HCT116 (cell line): ENCODE measurements at regions not wholly inside any gene's neighbourhood (a gene's known extent, or its start where the extent isn't known, plus 50 kb on each side); places are given as distances from the start of the nearest gene placed in this dataset.
A peak's percentile ranks its signal among the peaks of the same experiment; 100 is the strongest.

Source experiments
- ATAC-seq: fragments of 200-7000 bp; cut with Tn5 transposase; 2 replicates; pipeline ENCODE4 v1.9.1; 2020; ENCODE audit warnings: mild to moderate bottlenecking, moderate library complexity
- BruUV-seq: library from RNA; stranded (reverse); fragments of 400-500 nt; replicated peaks from 2 replicates; lab custom pipeline; 2021; lab: Mats Ljungman, UMichigan
- CTCF ChIA-PET: fragments of 300-600 bp; sonication (Branson Sonifier 250); formaldehyde crosslinking; loops from one replicate; lab custom pipeline; 2021; ENCODE audit warnings: antibody characterized with exemption; lab: Charles Lee
- POLR2A ChIA-PET: fragments of 300-600, 350-600 bp; sonication (Branson Sonifier 250); formaldehyde crosslinking; loops from one replicate; lab custom pipeline; 2021; ENCODE audit warnings: antibody characterized with exemption; lab: Charles Lee
- RAD21 ChIA-PET, 2 experiments: fragments of 300-600 bp; sonication (Branson Sonifier 250); formaldehyde crosslinking; loops; one replicate each; lab custom pipeline; 2023; ENCODE audit warnings: low total read pairs in 2 of 2; ENCODE audit not compliant: uncharacterized antibody in 2 of 2, unreplicated experiment in 2 of 2, low non-redundant PET in 1 of 2; lab: Charles Lee
- DNase-seq: peaks from one replicate; pipeline ENCODE4 v3.0.0-alpha.2; 2010; ENCODE audit warnings: low read depth, low spot score
- H2AFZ ChIP-seq: fragments of 200-600 bp; shearing (Covaris generic), sonication (generic); 2 replicates; pipeline ENCODE4 v1.6.1; 2017; ENCODE audit warnings: low read depth, mixed run types, mixed read lengths, antibody characterized with exemption, low read length; ENCODE audit not compliant: poor library complexity, severe bottlenecking
- H3K27ac ChIP-seq: 2 replicates; pipeline ENCODE4 v1.5.1; 2012; ENCODE audit warnings: low read depth, low read length
- H3K27me3 ChIP-seq: fragments of 200-600 bp; sonication (generic); 2 replicates; pipeline ENCODE4 v1.6.1; 2016; ENCODE audit warnings: mixed run types, low read length, mixed read lengths; ENCODE audit not compliant: insufficient read depth
- H3K36me3 ChIP-seq, 2 experiments: fragments of 200-500 bp in 1 of 2; fragments of 200-600 bp in 1 of 2; sonication (Bioruptor generic) in 1 of 2; sonication (generic) in 1 of 2; 2 replicates each; pipeline versions ENCODE4 v1.5.1 to v1.6.1; 2014 to 2016; ENCODE audit warnings: low read length in 2 of 2, inconsistent platforms in 1 of 2, mixed read lengths in 1 of 2, mixed run types in 1 of 2; ENCODE audit not compliant: insufficient read depth in 2 of 2, control insufficient read depth in 1 of 2
- H3K4me1 ChIP-seq, 2 experiments: fragments of 200-600 bp in 1 of 2; sonication (generic) in 1 of 2; 2 replicates each; pipeline versions ENCODE4 v1.5.1 to v1.6.1; 2012 to 2017; ENCODE audit warnings: low read length in 2 of 2, inconsistent platforms in 1 of 2, mild to moderate bottlenecking in 1 of 2, mixed read lengths in 1 of 2, mixed run types in 1 of 2, moderate library complexity in 1 of 2; ENCODE audit not compliant: insufficient read depth in 2 of 2, control insufficient read depth in 1 of 2
- H3K4me2 ChIP-seq: fragments of 200-600 bp; sonication (generic); 2 replicates; pipeline ENCODE4 v1.6.1; 2017; ENCODE audit warnings: mixed run types, low read length, mixed read lengths
- H3K4me3 ChIP-seq, 2 experiments: fragments of 200-600 bp in 1 of 2; sonication (generic) in 1 of 2; replicated peaks in 1 of 2; 2 replicates each; pipeline ENCODE4 v1.5.1; 2011 to 2016; ENCODE audit warnings: low read length in 2 of 2, control low read depth in 1 of 2, low read depth in 1 of 2, mild to moderate bottlenecking in 1 of 2, mixed read lengths in 1 of 2, mixed run types in 1 of 2
- H3K79me2 ChIP-seq: fragments of 200-600 bp; sonication (generic); 2 replicates; pipeline ENCODE4 v1.6.1; 2017; ENCODE audit warnings: mild to moderate bottlenecking, mixed run types, low read length, moderate library complexity, mixed read lengths; ENCODE audit not compliant: insufficient read depth
- H3K9ac ChIP-seq: fragments of 200-600 bp; sonication (generic); 2 replicates; pipeline ENCODE4 v1.6.1; 2016; ENCODE audit warnings: low read length, mixed read lengths
- H3K9me2 ChIP-seq: fragments of 200-600 bp; sonication (generic), shearing (Covaris generic); 2 replicates; pipeline ENCODE4 v1.6.1; 2017; ENCODE audit warnings: mixed run types, mild to moderate bottlenecking, moderate library complexity; ENCODE audit not compliant: insufficient read depth
- H3K9me3 ChIP-seq, 2 experiments: fragments of 200-500 bp in 1 of 2; fragments of 200-600 bp in 1 of 2; sonication (Bioruptor generic) in 1 of 2; sonication (generic) in 1 of 2; 2 replicates each; pipeline ENCODE4 v1.6.1; 2014 to 2017; ENCODE audit warnings: low read length in 2 of 2, mixed read lengths in 2 of 2, inconsistent platforms in 1 of 2, low read depth in 1 of 2, mild to moderate bottlenecking in 1 of 2, mixed run types in 1 of 2, moderate library complexity in 1 of 2; ENCODE audit not compliant: control insufficient read depth in 1 of 2, insufficient read depth in 1 of 2
- H4K20me1 ChIP-seq: fragments of 200-600 bp; sonication (generic), shearing (Covaris generic); 2 replicates; pipeline ENCODE4 v1.6.1; 2017; ENCODE audit warnings: mixed run types, mild to moderate bottlenecking, moderate library complexity; ENCODE audit not compliant: insufficient read depth
- CBX3 ChIP-seq: IDR thresholded peaks from 2 replicates; pipeline ENCODE4 v1.6.1; 2012; ENCODE audit warnings: low read depth
- EZH2phosphoT487 ChIP-seq: fragments of 200-600 bp; IDR thresholded peaks from 2 replicates; pipeline ENCODE4 v1.6.1; 2018; ENCODE audit warnings: antibody characterized with exemption, borderline replicate concordance
- FOSL1 ChIP-seq: IDR thresholded peaks from 2 replicates; pipeline ENCODE4 v1.6.1; 2012; ENCODE audit warnings: low read depth
- JUND ChIP-seq: IDR thresholded peaks from 2 replicates; pipeline ENCODE4 v1.6.1; 2012
- POLR2A ChIP-seq: IDR thresholded peaks from 2 replicates; pipeline ENCODE4 v1.7.0; 2011; ENCODE audit warnings: borderline replicate concordance; ENCODE audit not compliant: insufficient read depth, insufficient read length; ENCODE audit errors: extremely low read depth
- POLR2AphosphoS5 ChIP-seq: IDR thresholded peaks from 2 replicates; pipeline ENCODE4 v1.6.1; 2011; ENCODE audit warnings: mild to moderate bottlenecking, low read depth, low read length, moderate library complexity
- RAD21 ChIP-seq: IDR thresholded peaks from 2 replicates; pipeline ENCODE4 v1.6.1; 2012; ENCODE audit warnings: low read depth, mild to moderate bottlenecking
- SIN3A ChIP-seq: IDR thresholded peaks from 2 replicates; pipeline ENCODE4 v1.6.1; 2012; ENCODE audit warnings: low read depth
- SP1 ChIP-seq: IDR thresholded peaks from 2 replicates; pipeline ENCODE4 v1.6.1; 2012; ENCODE audit warnings: low read depth
- TCF7L2 ChIP-seq: IDR thresholded peaks from 2 replicates; pipeline ENCODE4 v1.7.0; 2011; ENCODE audit warnings: borderline replicate concordance, inconsistent platforms; ENCODE audit not compliant: insufficient read depth, insufficient read length; ENCODE audit errors: extremely low read depth
- ZFX ChIP-seq: fragments of 450-650 bp; IDR thresholded peaks from 2 replicates; pipeline ENCODE4 v1.6.1; 2017
- intact Hi-C: fragments of 100-400 bp; cut with micrococcal nuclease; formaldehyde crosslinking; loops from 2 replicates; pipeline ENCODE4 v1.10.0; 2022
- TF ChIP-seq, protein P1 (sequence below): IDR thresholded peaks from 2 replicates; pipeline ENCODE4 v1.6.1; 2012; ENCODE audit warnings: low read depth
- TF ChIP-seq, protein P2 (sequence below), 3 experiments: fragments of 200-600 bp in 1 of 3; sonication (generic) in 1 of 3; IDR thresholded peaks in 2 of 3; conservative IDR thresholded peaks in 1 of 3; 2 replicates each; pipeline ENCODE4 v1.5.1; 2012 to 2017; ENCODE audit warnings: low read depth in 2 of 3, low read length in 2 of 3, antibody characterized with exemption in 1 of 3, borderline replicate concordance in 1 of 3, control low read depth in 1 of 3, mild to moderate bottlenecking in 1 of 3, mixed read lengths in 1 of 3, mixed run types in 1 of 3, moderate library complexity in 1 of 3; ENCODE audit not compliant: insufficient read depth in 1 of 3

DNA sequence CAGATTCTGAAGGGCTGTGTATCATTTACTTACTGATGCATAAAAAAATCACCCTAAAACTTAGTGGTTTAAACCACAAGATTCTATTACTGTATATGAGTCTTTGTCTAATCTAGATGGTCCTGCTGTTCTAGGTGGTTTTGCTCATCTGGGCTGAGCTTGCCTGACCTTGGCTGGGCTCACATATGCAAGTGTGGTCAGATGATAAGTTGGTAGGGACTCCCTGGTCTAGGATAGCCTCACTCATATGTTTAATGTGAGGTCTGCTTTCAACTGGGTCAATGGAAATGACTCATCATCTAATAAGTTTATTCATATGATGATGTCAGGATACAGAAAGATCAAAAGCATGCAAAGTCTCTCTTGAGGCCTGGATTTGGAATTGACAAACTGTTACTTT is 887.8 kb downstream of the TRHDE start:
- no TSS peak for BruUV-seq
- Histone ChIP-seq H2AFZ (no peak overlapping the region), H3K36me3 (no peaks in the 10 kb centered on the region), H3K4me1 (no peaks in the 10 kb centered on the region), H4K20me1 (no peaks in the 10 kb centered on the region), H3K9me3 (no peaks in the 10 kb centered on the region), H3K79me2 (no peaks in the 10 kb centered on the region), H3K9me2 (no peaks in the 10 kb centered on the region), H3K27me3 (no peaks in the 10 kb centered on the region), H3K4me3 (no peak overlapping the region), H3K4me2 (no peak overlapping the region), H3K27ac (no peak overlapping the region), H3K9ac (no peak overlapping the region)
- ATAC-seq, result no peak; the same call in 1 of the 2 replicates
- CTCF ChIA-PET, result no interaction called here
- DNase-seq, result no peak
- POLR2A ChIA-PET, result no interaction called here
- intact Hi-C loops, result no loop called here
- RAD21 ChIA-PET, result no interaction called here
- TF ChIP-seq TCF7L2, result peak; percentile 32
- no peak for TF ChIP-seq RAD21
- TF ChIP-seq SP1, result no peak
- TF ChIP-seq, all 23 proteins: peak for 1

DNA sequence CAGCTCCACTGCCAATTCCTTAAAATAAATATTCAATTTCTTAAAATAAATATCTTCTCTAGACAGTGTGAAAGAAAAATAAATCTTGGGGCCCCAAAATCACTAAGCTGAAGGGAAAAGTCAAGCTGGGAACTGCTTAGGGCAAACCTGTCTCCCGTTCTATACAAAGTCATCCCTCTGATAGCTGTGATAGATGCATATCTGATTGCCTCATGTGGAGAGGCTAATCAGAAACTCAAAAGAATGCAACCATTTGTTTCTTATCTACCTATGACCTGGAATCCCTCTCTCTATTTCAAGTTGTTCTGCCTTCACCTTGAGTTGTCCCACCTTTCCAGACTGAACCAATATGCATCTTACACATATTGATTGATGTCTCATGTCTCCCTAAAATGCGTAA is 889.8 kb downstream of the TRHDE start:
- H2AFZ ChIP-seq, result no peak overlapping the region
- ChIA-PET POLR2A (no interaction called here), RAD21 (no interaction called here), CTCF (no interaction called here)
- H3K27me3 ChIP-seq, result no peaks in the 10 kb centered on the region
- ATAC-seq (no peak), DNase-seq (no peak)
- H3K4me3 ChIP-seq, result no peak overlapping the region
- no peaks in the 10 kb centered on the region for H3K9me3 ChIP-seq
- no peak overlapping the region for H3K9ac ChIP-seq
- intact Hi-C loops, result no loop called here
- no TSS peak for BruUV-seq
- H3K36me3 ChIP-seq, result no peaks in the 10 kb centered on the region
- H3K9me2 ChIP-seq, result no peaks in the 10 kb centered on the region
- no peaks in the 10 kb centered on the region for H3K79me2 ChIP-seq
- H3K27ac ChIP-seq, result no peak overlapping the region
- no peaks in the 10 kb centered on the region for H4K20me1 ChIP-seq
- H3K4me2 ChIP-seq, result no peak overlapping the region
- TF ChIP-seq CBX3, result no peak
- no peak for TF ChIP-seq POLR2A
- no peak for TF ChIP-seq EZH2phosphoT487
- no peak for TF ChIP-seq TCF7L2
- no peak for TF ChIP-seq FOSL1
- no peak for TF ChIP-seq RAD21
- TF ChIP-seq, protein P1, sequence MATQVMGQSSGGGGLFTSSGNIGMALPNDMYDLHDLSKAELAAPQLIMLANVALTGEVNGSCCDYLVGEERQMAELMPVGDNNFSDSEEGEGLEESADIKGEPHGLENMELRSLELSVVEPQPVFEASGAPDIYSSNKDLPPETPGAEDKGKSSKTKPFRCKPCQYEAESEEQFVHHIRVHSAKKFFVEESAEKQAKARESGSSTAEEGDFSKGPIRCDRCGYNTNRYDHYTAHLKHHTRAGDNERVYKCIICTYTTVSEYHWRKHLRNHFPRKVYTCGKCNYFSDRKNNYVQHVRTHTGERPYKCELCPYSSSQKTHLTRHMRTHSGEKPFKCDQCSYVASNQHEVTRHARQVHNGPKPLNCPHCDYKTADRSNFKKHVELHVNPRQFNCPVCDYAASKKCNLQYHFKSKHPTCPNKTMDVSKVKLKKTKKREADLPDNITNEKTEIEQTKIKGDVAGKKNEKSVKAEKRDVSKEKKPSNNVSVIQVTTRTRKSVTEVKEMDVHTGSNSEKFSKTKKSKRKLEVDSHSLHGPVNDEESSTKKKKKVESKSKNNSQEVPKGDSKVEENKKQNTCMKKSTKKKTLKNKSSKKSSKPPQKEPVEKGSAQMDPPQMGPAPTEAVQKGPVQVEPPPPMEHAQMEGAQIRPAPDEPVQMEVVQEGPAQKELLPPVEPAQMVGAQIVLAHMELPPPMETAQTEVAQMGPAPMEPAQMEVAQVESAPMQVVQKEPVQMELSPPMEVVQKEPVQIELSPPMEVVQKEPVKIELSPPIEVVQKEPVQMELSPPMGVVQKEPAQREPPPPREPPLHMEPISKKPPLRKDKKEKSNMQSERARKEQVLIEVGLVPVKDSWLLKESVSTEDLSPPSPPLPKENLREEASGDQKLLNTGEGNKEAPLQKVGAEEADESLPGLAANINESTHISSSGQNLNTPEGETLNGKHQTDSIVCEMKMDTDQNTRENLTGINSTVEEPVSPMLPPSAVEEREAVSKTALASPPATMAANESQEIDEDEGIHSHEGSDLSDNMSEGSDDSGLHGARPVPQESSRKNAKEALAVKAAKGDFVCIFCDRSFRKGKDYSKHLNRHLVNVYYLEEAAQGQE, result no peak
- no peak for TF ChIP-seq SIN3A
- no peak for TF ChIP-seq POLR2AphosphoS5
- no peak for TF ChIP-seq JUND
- no peak for TF ChIP-seq ZFX
- TF ChIP-seq, protein P2, sequence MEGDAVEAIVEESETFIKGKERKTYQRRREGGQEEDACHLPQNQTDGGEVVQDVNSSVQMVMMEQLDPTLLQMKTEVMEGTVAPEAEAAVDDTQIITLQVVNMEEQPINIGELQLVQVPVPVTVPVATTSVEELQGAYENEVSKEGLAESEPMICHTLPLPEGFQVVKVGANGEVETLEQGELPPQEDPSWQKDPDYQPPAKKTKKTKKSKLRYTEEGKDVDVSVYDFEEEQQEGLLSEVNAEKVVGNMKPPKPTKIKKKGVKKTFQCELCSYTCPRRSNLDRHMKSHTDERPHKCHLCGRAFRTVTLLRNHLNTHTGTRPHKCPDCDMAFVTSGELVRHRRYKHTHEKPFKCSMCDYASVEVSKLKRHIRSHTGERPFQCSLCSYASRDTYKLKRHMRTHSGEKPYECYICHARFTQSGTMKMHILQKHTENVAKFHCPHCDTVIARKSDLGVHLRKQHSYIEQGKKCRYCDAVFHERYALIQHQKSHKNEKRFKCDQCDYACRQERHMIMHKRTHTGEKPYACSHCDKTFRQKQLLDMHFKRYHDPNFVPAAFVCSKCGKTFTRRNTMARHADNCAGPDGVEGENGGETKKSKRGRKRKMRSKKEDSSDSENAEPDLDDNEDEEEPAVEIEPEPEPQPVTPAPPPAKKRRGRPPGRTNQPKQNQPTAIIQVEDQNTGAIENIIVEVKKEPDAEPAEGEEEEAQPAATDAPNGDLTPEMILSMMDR (IDR thresholded peaks at IDR 0.05 in 2 of 3, conservative IDR thresholded peaks at IDR 0.05 in 1 of 3; ENCODE audit: borderline replicate concordance in 1 of 3, insufficient read depth in 1 of 3, low read depth in 2 of 3, low read length in 2 of 3), result no peak
- TF ChIP-seq, all 23 proteins: peak for 0
- no peaks in the 10 kb centered on the region for H3K4me1 ChIP-seq
